Central memory CD4-positive, alpha-beta T cell (primary cell): ENCODE measurements at regions not wholly inside any gene's neighbourhood (a gene's known extent, or its start where the extent isn't known, plus 50 kb on each side); places are given as distances from the start of the nearest gene placed in this dataset.

Source experiments
- DNase-seq: peaks from one replicate; pipeline ENCODE4 v3.0.0; 2022

GRCh38 chr13:30107121-30107520, 200.2 kb downstream of the KATNAL1 start:
- DNase-seq, result no peak

GRCh38 chr13:30105381-30105780, 202.0 kb downstream of the KATNAL1 start:
- no peak for DNase-seq

GRCh38 chr13:30103161-30103840, 204.1 kb downstream of the KATNAL1 start:
- DNase-seq, result no peak

GRCh38 chr13:30100226-30100625, 207.1 kb downstream of the KATNAL1 start:
- no peak for DNase-seq

DNA sequence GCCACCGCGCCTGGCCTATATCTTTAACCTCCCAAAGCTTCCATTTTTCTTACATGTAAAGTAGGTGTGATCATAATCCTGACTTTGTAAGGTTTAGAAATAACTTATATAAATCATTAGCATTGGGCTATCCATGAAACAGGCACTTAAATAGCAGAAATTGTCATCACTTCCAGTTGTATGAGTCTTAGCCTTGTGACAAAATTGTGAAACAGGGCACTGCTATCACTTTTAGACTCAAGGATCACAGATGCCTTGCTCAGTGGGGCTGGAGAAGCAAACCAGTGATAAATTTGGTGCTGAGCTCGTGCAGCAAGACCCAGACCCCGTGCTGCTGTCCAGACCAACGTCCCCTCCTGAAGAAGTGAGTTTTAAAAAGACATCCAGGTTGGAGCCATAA, 209.7 kb downstream of the KATNAL1 start:
- DNase-seq, result no peak

DNA sequence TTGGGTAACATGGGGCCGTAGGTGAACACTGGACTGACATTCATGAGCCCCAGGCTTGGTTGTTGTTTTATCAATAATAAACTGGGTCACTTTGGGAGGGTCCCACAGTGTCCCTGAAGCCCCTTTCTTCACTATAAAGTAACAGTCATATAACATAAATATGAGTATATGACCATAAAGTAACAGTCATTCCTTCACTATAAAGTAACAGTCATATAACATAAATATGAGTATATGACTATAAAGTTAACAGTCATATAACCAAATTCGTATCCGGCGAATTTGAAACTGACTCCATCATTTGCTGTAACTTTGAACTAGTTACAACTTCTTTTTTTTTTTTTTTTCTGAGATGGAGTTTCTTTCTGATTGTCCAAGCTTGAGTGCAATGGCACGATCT, 210.3 kb downstream of the KATNAL1 start:
- DNase-seq, result no peak

DNA sequence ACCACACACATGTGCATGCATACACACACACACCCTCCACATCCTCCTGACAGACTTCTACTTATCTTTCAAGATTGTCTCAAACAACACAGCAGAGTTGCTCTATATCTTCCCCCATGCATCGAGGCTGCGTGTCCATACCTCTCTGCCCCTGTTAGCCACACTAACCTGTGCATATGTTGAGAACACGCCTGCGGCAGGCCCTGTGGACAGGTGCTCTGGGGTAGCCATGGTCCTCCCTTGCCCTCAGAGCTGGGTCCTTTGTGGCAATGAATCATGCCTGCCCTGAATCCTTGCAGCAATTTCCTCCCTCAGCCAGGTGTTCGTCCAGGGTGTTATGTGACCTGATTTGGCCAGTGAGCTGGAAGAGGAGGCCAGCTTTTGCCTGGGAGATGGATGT, 213.3 kb downstream of the KATNAL1 start:
- no peak for DNase-seq

GRCh38 chr13:30093236-30093635, 214.1 kb downstream of the KATNAL1 start:
- no peak for DNase-seq

GRCh38 chr13:30091691-30092090, 215.7 kb downstream of the KATNAL1 start:
- DNase-seq, result no peak

GRCh38 chr13:30091035-30091434, 216.3 kb downstream of the KATNAL1 start:
- no peak for DNase-seq

DNA sequence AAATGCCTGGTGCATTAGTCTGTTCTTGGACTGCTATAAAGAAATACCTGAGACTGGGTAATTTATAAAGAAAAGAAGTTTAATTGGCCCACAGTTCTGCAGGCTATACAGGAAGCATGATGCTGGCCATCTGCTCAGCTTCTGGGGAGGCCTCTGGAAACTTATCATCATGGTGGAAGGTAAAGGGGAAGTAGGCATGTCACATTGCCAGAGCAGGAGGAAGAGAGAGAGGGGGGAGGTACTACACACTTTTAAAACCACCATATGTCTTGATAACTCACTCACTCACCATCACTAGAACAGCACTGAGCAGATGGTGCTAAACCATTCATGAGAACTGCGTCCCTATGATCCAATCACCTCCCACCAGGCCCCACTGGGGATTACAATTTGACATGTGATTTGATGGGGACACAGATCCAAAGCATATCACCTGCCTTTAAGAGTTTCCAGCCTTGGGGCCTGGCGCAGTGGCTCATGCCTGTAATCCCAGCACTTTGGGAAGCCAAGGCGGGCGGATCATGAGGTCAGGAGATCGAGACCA, 219.0 kb downstream of the KATNAL1 start:
- no peak for DNase-seq

GRCh38 chr13:30085087-30085486, 222.3 kb downstream of the KATNAL1 start:
- no peak for DNase-seq

DNA sequence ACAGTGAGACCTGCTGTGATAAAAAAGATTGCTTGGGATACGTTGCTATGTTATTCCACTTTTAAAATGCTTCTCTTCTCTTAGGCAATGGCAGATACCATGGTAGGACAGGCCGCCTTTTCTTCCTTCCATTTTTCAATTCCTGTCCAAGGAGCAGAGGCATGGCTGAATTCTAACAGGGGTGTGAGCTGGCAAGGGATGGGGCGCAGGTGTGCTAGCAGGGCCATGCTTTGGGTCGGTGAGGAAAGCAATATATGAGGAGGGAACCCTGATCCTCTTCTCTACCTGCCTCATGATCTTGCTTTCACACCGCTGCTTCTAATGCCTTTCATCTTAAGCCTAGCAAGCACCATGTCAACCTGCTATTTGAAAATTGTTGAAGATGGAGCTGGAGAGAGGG, 225.0 kb downstream of the KATNAL1 start:
- DNase-seq, result no peak

DNA sequence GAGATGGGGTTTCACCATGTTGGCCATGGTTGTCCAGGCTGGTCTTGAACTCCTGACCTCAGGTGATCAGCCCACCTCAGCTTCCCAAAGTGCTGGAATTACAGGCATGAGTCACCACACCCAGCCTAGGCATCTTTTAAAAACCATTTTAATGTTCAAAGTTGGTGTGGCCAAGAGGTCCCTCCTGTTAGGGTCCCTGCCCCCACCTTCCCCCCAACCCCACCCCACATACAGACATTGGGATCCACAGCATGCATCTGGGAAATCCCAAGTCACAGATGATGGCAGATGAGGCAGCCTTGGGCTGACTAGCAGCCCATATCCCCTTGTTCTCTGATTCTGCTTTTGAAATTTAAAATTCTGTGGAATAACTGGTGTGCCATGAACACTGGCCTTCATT, 226.0 kb downstream of the KATNAL1 start:
- DNase-seq, result no peak

GRCh38 chr13:30079501-30079900, 227.8 kb downstream of the KATNAL1 start:
- no peak for DNase-seq

- no peak for DNase-seq
These were observed 227.6 kb upstream of the UBL3 start for GRCh38 chr13:30078059-30078458.

DNA sequence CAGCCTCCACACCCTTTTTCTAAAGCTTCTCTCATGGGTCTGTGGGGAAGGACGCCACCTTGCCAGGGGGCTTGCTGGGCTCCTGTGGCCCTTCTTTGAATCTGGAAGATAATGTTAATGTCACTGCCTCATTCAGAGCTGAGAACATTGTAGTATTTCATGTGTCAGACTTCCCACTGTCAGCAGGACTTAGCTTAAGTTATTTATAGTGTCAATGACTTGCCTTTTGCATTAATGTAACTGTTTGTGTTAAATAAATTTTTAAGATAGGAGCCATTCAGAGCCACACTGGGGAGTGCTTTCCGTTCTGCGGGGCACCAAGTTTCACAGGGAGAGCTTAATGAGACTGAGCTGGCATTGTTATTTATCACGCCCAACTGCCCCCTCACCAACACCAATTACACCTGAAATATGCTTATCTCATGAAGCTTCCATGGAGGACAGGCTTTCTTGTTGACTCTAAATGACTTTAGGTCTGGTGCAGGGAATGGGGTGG, 226.9 kb upstream of the UBL3 start:
- no peak for DNase-seq

DNA sequence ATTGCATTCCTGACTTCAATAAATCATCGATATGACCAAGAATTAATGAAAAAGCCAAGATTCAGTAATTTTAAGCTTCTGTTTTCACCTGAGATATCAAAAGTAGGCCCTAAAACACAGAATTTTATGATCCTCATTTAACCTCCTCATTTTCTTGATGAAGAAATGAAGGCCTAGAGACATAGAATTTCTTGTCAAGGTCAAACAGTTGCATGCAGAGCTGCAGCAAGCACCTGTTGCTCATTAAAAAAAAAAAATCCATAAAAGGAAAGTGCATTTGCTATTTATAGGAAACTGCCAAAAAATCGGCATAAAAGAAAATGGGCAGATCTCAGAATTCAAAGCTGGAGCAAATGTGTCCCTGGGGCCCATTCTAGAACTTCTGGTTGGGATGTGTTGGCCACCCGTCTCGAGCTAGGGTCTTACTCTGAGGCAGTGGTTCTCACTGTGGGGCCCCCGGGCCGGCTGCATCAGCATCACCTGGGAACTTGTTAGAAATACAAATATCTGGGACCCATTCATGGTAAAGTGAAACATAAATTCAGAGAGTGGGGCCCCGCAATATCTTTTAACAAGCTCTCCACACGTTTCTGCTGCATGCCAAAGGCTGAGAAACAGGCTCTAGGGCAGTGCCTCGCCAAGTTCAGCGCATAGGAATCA, 224.7 kb upstream of the UBL3 start:
- no peak for DNase-seq

DNA sequence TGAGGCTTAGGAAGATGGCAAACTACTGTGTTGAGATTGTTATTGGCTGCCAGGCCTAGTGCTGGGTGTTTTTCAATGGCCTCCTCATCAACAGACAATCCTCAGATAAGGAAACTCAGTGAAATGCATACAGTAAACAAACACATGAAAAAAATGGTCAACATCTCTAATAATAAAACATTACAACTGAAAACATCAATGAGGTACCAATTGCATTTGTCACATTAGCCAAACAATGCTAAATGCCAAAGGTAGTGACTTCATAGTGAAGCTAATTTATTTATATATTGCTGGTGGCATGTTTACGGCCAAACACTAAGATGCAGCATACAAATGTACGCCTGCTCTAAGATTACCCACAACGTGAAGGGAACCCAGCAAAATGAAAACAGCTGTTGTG, 224.0 kb upstream of the UBL3 start:
- no peak for DNase-seq

GRCh38 chr13:30072818-30073186, 222.4 kb upstream of the UBL3 start:
- no peak for DNase-seq

DNA sequence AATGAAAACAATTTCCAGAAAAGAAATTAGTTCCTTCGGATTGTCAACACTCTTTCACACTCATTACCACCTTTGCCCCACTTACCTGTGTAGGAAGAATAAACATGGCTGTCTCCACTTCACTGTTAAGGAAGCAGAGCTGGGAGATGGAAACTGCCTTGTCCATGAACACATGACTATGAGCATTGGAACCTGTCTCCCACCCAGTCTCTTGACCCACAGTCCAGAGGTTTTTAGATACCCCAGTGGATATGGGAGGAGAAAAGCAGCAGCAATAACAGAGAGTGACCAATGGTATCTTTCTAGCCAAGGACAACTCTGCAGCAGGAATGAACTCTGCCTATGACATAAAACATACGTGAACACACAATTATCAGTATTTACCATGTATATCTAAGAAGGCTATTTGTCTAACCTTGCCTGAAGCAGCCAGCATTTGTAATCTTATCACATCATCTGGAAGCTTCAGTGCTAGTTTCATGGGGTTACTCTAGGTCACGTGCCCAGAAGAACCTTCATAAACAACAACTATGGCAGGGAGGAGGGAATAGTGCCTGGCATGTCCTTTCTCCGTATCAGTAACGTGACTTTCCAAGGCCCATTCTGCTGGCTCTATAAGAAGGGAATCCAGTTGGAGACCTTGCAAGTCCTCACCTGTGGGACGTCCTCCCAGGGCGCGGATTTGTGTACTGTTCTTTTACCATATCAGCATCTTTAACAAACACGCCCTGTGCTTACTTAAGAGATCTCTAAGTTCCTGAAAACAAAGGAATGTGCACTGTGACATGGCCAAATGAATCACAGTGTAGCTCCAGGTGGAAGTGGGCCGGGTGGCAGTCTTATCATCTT, 221.8 kb upstream of the UBL3 start:
- no peak for DNase-seq

- DNase-seq, result no peak
These were observed 214.8 kb upstream of the UBL3 start for GRCh38 chr13:30065181-30065580.

DNA sequence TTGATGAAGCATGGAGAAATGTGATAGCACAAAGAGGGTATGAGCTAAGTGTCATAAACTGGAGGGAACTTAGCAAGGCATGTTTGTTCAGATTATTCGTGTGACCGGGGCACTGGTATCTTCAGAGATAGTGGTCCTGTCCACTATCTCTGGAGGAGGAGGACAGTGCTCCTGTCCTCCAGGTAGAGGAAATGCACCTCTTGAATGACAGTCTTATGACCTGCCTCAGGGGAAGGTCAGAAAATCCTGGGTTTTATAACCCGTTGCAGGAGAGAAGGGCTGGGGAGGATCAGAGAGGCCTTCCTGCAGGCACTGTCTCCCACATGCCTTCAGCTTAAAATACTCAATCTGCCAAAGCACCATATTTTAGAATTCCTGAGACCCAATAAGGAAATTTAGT, 213.5 kb upstream of the UBL3 start:
- DNase-seq, result no peak

- no peak for DNase-seq
These were observed 210.8 kb upstream of the UBL3 start for GRCh38 chr13:30061217-30061616.
